Right renal cortex interstitium (tissue), 3 donors: ENCODE measurements at regions not wholly inside any gene's neighbourhood (a gene's known extent, or its start where the extent isn't known, plus 50 kb on each side); places are given as distances from the start of the nearest gene placed in this dataset.
"Not testable (repeated sequence)": the region's sequence is repeated elsewhere in the genome, so short reads cannot be mapped to it uniquely, and the experiment has no call there.

Experiments used
- DNase-seq, 3 donors: peaks; one replicate each; pipeline ENCODE4 v3.0.0-alpha.2; 2013; ENCODE audit warnings: low read depth in 3 of 3, low spot score in 2 of 3

DNA sequence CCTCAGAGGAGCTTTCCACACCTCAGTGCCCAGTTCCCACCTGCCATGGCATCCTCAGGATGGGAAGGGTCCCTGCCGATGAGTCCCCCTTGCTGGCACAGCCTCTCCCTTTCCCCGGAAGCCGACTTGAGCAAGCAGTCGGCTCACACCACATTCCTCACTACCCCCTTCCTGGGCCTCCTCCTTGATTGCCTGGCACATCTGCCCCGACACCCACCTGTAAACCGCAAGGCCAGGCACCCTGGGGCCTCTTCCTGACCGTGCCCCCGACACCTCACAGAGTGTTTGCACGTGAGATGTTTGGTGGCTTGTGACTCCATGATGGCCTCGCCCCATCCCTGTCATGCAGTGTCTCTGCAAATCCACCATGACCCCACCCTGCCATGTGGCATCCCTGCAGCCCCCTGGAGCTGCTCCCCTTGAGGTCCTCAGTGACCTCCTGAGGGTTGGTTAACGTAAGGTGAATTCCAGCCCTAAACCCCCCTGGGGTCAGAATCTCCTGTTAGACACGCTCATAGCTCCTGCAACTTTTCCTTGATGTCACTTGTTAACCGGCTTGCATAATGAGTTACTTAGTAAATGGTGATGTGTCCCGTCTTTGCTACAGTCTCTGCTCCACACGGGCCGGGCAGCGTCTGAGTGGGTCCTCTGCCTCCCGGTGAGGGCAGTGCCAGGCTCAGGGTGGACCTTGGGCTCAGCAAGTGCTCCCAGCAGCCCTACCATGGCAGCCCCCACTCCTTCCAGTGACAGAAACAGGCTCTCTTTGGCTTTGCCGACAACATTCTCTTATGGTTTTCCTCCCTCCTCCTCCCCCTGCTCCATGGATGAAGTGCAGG, 115.9 kb upstream of the FRMD1 start:
- DNase-seq: no peak

DNA sequence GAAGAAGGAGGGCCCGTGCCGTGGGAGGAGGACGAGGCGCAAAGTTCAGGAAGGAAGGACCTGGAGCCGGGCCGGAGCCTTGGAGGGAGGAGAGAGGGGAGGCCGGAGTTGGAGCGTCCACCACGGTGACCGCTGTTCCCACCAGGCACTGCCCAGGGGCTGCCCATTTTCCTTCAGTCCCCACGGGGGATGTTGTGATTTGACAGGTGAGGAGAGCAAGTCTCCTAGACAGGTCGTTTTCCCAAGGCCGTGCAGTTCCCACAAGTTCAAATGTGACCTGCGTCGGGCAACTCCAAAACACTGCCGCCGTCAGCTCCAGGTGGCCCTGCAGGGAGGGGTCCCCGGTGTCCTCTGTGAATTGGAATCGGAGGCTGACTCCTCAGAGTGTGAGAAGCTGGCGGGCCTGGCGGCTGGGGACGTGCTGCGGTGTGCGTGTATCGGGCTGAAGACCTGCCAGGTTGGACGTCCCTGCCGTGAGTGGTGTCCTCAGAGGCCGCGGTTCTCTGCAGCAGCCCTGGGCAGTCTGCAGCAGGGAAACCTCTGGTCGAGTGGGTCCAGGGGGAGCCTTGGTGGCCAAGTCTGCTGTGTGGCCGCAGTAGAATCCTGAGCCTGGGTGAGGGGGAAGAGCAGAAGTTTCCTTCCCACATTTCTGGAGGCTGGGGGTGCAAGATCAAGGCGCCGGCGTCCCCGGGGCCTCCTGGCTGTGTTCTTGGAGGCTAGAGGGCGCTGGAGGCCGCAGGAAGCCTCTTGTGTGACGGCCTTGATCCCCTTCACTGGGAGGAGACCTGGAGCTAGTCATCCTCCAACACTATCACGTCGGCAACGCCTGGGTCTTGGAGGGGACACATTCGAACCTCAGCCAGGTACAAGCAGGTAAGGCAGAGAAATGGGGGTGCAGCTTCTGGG, 115.1 kb upstream of the FRMD1 start:
- no peak for DNase-seq

DNA sequence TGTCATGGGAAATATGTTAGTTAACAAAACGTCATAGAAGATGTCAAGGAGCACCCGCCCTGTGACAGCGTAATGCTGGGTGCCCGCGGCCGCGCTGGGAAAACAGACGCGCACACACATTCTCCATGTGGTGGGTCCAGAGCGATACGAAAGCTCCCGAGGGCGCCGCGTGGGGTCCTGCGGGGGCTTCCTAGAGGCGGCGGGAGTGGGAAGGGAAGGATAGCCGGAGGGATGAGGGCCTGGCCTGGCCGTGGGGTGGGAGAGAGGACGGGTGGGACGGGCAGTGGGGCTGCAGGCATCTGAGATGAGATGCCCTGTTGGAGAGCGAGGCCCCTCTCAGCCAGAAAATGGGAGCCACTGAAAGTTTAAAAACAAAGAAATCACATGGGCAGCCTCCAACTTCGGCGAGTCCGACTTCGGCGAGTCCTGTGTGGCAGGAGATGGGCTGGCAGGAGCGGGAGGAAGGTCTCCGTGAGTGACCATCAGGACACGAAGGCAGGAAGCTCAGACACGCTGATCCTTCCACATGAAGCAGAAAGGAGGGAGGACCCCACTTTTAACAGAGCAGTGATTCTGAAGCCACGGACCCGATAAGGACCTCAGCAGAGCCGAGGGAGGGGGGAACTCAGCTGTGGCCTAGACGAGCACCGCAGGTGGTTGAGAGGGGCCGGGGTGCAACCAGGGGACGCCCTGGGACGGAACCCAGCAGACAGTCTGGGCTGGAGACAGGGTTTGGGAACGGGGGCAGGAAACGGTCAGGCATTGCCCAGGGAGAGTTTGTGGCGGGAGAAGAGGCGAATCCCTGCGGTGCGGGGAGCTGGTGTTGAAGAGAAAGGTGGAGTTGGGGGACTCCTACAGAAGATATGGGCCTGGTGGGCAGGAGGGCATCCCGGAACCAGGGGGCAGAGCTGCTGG, 114.1 kb upstream of the FRMD1 start:
- no peak for DNase-seq

DNA sequence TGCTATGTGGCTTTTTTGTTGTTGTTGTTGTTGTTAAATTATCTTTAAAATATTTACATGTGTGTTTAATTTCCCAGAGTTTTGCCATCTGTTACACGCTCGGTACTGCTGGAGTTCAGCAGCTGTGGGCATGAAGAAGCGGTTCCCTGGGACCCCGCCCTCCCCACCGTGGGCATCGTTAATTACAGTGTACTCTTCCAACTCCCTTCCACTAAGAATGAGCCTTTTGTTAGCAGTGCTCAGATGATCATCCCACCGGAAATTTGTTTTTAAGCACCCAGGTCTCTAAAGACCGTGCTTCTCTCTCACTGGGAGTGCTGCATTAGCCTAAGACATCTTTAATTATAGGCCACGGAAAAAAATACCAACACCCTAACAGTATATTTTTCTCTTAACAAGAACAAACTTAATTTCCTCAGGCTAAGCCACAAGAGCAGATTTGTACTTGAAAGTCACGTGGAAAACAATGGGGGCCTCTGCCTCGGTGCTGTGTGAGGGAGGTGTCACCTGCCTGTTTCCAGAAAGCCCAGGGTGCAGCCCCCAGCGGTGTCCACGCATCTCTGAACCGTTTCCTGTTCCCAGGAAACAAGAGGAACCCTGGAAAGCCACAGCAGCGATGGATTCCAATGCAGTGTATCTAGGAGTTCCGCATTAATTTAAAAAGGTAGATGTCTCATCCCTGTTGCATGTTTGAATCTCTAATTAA, 113.3 kb upstream of the FRMD1 start:
- no peak for DNase-seq

DNA sequence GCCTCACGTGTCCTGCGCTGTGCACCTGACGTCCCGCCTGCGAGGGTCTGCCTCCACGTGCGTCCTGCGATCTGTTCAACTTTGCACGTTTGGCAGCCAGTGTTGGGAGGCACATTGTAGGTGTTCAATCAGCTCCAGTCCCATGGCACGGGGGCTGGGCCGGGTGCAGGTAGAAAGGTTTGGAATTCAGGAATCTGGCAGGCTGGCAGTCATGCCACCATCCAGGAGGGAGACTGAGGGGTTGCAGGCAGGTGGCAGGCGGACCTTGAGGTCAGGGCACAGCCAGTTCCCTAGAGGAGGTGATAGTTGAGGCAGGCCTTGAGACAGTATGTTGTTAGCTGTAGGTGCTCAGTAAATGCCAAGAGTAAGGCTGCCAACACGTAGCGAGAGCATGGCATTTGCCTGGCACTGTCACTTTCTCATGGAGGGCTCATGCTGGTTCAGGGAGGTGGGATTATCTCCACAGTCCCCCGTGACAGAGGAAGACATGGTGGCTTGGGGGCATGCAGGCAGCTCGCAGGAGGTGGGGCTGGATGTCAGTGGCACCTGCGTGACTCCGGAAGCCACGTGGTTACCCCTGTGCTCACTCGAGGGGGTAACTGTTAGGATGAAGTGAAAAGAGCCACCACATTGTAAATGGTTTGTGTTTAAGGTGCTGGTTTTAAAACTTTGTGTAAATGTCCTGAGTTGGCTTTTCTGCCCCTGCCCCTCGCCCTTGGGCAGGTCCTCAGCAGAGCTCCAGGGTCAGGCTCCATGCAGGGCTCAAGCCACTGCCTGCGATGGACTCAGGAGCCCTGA, 111.8 kb upstream of the FRMD1 start:
- DNase-seq: no peak

DNA sequence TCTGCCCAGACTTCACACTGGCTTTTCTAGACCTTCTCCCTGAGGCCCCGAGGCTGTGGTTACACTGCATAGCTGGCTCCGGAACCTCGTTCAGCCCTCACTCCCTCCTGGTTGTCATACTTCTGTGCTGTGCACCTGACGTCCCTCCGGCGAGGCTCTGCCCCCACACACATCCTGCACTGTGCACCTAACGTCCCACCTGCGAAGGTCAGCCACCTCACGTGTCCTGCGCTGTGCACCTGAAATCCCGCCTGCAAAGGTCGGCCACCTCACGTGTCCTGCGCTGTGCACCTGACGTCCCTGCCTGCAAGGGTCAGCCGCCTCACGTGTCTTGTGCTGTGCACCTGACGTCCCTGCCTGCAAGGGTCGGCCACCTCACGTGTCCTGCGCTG, 111.0 kb upstream of the FRMD1 start:
- DNase-seq: no peak

DNA sequence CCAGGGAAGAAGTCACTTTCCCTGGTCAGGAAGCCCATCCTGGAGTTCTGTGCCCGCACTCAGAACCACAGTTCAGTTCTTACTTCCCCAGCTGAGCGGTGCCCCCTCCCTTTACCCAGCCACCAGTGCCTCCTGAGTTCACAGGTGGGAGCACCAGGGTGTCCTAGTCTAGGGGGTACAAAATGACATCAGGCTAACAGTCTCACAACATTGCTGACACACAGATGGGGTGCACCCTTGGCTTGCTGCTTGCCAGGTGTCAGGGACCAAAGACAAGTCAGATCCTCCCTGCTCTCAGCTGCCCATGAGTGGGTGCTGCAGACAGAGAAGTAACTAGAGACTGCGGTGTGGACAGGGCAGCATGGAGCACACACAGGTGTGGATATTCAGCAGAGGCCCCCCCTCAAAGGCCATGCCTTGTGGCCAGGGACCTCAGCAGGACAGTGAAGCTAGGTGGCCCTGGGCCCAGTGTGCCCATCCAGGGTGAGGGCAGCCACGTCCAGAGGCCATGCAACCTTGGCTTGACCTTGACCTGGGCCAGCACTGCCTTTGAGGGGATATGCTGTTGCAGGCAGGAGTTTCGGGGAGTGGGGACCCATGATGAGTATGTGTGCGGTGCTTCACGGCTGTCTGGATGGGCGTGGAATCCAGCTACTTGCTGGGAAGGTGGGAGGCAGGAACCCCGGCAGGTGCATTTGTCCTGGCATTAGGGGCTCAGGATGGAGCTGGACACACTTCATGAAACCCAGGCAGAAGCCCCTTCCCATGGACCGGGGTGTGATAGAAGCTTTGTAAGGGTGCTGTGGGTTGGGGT, 110.4 kb upstream of the FRMD1 start:
- no peak for DNase-seq

DNA sequence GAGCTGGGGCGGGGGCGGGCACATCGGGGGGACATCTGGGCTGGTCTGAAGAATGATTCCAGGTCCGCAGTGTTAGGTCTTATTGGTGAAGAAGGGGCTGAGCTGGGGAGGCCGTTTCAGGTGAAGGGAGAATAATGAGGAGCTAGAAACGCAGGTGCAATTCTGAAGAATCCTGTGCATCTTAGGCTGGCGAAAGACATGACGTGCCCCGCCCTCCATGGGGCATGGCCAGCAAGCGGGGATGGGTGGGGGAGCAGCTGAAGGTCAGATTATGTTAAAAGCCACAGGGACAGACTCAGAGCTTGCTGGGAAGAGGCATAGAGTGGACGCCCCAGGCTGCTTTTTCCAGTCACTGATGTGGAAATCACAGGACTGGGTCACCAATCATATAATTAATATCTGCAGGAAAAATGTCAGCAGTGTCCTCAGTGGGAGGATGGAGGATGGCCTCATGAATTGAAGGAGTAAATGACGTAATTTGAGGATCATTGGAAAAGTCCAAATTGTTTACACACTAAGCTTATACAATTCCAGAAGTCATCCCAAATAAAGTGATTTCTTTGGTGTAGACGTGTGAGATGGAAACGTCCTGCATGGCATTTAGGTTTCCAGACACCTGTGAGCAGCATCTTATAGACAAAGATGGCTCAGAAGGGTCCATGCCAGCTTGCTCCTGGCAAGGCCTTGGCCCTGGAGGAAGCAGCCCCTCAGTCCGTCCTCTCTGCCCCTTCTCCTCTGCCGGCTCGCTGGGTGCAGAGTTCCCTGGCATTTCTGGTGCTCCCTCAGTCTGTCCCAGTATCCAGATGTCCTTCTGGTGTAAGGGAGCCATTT, 109.6 kb upstream of the FRMD1 start:
- DNase-seq: no peak

DNA sequence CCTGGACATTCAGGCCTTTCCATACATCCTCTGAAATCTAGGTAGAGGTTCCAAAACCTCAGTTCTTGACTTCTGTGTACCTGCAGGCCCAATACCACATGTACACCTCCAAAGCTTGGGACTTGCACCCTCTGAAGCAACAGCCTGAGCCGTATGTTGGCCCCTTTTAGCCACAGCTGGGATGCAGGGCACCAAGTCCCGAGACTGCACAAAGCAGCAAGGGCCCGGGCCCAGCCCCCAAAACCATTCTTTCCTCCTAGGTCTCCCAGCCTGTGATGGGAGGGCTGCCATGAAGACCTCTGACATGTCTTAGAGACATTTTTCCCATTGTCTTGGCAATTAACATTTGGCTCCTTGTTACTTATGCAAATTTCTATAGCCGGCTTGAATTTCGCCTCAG, 107.4 kb upstream of the FRMD1 start:
- no peak for DNase-seq

DNA sequence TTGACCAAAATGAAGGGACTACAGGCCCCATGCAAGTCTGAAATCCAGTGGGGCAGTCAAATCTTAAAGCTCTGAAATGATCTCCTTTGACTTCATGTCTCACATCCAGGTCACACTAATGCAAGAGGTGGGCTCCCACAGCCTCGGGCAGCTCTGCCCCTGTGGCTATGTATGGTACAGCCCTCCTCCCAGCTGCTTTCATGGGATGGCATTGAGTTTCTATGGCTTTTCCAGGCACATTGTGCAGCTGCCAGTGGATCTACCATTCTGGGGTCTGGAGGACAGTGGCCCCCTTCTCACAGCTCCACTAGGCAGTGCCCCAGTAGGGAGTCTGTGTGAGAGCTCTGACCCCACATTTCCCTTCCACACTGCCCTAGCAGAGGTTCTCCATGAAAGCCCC, 107.0 kb upstream of the FRMD1 start:
- DNase-seq: not testable (repeated sequence)

DNA sequence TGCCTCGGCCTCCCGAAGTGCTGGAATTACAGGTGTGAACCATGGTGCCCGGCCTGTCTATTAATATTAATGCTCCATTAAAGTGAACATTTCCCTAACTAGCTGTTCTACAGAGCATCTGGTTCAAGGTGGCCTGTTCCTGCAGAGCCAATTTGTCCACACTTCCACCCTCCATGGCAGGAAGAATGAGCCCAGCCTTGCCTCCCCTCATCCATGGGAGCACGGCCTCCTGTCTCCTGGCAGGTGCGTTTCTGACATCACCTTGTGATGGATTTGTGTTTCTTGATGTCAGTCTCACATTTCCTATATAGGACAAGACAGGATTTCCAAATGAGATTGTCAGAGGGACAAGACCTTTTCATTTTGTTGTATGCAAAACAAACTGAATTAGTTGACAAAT, 105.7 kb upstream of the FRMD1 start:
- no peak for DNase-seq

DNA sequence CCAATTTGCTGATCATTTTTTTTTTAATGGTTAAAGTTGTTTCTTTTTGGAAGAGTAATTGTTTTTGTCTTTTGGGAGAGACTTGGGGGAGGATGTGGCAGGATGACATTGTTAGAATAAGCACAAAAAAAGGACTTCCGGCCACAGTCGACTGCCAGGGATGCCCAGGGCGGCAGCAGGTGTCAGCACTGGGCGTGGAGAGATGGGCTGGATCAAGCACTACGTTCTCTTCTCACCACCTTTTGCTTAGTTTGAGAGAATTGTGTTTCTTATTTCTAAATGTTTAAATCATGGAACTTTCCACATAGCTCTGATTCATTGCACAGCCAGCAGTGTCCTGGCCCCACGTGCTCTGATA, 104.6 kb upstream of the FRMD1 start:
- DNase-seq: no peak

DNA sequence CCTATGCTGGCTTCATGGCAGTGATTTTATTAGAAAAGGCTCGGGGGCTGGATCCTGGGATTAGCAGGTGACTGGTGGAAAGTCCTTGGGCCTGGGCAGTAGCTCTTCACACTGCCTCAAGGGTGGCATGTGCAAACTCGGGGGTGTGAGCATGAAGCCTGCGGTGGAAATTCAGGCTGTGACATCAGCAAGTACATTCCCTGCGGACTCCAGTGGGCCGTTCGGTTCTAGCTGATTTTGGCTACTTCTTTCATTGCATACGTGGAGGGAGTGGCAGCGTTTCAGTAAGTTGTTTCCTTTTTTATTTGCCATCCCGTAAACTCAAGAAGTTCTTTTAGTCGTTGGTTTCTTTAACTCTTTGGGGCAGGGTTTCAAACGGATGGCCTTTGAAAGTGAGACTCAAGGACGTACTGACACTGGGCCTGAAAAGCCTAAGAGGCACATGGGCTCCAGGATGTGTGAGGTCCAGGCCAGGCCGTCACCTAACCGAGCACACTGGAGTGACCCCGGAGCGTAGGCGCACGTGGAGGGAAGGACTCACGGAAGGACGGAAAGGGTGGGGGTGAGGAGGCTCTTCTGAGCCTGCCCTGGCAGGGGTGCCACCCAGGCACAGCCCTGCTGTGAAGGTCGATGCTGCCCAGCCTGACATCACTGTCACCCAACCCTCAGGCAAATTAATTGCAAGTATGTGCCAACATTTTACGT, 104.0 kb upstream of the FRMD1 start:
- no peak for DNase-seq

DNA sequence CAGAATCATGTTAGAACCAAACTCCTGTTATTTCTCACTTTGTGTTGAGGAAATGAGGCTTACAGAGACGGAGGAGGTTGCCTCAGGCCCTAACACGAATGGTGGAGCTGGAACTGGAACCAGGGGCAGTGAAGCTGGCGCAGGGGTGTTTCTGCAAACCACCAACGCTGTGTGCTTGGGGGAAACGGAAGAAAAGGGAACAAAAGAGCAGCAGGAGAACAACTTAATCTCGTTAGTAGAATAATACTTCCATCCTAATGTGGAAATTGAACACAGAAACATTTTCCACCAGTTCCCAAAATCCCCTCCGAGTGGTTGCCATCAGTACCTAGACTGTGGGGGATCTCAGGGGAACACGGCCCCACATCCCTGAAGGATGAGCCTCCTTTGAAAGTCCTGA, 103.4 kb upstream of the FRMD1 start:
- DNase-seq: no peak

DNA sequence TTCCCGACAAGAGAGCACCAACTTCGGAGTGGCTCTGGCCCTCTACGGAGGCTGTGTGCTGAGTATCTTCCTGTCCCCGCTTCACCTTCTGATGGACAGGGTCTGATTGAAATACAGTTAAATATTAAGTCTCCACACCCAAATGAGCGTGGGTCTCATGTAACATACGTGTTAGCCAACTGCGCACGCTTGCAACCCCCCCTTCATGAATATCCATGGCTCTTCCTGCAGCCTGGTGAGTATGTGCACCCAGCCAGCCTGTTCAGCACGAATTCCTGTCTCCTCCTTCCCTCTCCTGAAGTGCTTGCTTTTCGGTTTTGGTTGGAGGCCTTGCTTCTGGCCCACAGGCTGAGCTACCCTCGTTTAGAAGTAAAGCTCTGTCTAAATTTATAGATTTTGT, 102.9 kb upstream of the FRMD1 start:
- no peak for DNase-seq

DNA sequence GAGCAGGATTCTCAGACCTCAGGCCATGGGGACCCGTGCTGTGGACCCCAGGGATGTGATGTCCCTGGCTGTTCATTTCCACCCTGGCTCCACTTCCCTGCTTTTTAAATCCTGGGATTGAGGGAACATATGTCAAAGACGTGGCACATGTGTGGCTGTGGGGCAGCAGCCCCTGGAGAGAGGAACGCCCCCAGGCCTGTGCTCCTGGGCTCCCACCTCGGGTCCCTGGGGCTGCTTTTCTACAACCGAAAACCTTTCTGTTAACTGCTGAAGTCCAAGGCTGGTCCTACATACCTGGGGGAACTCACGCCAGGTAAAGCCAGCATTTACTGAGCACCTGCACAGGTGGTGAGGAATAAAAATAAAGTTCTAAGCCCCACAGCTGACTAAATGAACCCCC, 102.3 kb upstream of the FRMD1 start:
- DNase-seq: no peak

DNA sequence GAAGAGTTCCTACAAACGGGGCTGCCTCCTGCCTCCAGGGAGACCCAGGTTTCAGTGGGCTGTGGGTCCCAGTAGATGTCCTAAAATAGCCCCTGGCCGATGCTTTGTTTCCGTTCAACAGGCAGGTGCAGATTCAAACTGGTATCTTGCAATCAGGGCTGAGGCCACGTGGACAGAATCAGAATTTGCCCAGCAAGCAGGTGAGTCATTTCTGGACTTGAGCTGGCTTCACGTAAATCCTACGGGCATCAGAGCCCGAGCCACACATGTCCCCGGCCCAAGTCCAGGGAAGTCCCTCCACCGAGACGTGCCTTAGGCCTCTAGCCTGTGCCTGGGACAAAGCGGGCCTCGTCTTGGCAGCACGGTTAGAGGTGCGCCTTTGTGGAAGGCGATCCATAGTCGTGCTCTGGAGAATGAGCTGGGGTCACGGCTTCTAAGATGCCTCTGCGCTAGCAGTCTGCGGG, 101.6 kb upstream of the FRMD1 start:
- no peak for DNase-seq
